ENCODE measurements at regions not wholly inside any gene's neighbourhood (a gene's known extent, or its start where the extent isn't known, plus 50 kb on each side); places are given as distances from the start of the nearest gene placed in this dataset.
"Not testable (repeated sequence)": the region's sequence is repeated elsewhere in the genome, so short reads cannot be mapped to it uniquely, and the experiment has no call there.

DNA sequence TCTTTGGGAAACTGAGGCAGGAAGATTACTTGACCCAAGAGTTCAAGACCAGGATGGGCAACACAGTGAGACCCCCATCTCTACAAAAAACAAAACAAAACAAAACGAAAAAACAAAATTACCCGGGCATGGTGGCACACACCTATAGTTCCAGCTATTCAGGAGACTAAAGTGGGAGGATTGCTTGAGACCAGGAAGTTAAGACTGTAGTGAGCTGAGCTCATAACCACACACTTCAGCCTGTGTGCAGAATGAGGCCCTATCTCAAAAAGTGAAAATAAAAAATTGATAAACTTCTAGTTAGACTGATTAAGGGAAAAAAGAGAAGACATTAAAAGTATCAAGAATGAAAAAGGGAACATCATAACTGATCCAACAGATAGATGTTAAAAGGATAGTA lies 154.0 kb downstream of the RHOU start:
- DNase-seq = no peak

DNA sequence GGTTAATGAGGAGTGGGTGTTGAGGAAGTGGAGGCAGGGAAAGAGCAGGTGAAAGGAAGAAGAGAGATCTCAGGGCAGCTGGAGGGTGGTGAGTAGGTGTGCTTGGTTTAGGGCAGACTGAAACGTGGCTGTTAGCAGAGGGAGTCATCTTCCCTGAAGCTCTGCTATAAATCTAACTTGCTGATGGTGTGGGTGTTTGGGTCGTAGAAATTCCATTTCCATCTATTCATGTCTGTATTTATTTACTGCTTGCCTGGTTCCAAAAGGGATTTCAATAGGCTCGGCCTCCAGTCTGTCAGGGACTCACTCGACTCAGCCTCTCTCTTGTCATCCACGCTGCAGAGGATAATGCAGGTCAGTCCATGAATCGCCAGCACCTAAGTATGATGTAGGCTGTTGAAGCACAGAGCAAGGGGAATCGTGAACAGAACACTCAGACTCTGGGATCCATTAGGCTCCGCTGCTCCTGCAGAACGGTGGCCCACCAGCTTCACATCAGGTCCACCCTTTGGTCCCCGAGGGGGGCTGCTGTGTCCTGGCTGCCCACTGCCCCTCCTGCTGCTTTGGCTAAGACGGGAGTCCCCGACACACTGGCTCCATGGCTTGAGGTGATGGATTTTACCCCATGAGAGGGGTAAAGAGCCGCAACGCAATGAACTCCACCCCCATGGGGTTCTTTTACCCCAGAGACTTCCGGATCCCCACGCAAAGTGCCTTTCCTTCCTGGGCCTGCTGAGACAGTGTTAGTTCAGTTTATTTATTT lies 156.2 kb downstream of the RHOU start:
- no peak for DNase-seq

- not testable (repeated sequence) for DNase-seq
Measured at GRCh38 chr1:228892200-228892599, 156.9 kb downstream of the RHOU start.

DNA sequence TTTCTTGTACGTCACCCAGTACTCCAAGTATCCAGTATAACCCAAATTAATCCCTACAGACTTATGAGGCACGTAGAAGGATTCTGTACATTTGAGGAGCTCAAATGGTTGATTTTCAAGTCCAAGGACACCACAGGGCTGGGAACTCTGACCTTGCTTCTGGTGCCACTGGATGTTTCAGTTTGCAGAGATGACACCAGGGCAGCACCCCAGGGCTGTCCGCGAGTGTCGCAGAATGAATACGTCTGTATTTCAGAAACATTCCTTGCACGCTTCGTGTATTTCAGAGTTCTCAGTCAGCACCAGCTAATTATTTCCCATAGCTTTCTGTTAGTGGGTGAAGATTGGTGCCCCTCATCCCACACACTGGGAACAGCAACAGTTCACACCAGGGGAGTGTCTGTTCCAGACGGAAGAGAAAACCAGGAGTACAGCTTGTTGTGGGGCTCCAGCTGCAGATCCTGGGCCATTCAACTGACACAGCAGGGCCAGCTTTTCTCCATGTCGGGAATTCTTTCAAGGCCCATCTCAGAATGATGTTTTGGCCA lies 159.2 kb downstream of the RHOU start:
- no peak for DNase-seq

DNA sequence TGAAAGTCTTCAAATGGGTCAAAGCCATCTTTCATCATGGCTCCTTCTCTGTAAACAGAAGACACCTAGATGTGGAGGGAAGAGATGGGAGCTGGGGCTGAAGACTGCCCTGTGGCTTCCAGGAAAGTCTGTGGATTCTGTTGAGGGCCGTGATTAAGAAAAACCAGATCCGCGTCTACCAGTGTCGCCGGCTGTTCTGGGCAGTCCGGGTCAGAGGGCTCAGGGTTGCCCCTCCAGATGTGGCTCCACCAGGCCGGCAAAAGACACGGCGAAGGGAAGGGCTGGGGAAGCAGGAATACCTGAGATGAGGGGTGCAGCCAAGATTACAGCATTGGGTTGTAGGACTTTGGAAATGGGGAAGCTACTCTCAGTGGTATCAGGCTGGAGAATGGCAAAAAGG lies 162.6 kb downstream of the RHOU start:
- no peak for DNase-seq

GRCh38 chr1:228898582-228898992 lies 163.3 kb downstream of the RHOU start:
- DNase-seq = no peak

DNA sequence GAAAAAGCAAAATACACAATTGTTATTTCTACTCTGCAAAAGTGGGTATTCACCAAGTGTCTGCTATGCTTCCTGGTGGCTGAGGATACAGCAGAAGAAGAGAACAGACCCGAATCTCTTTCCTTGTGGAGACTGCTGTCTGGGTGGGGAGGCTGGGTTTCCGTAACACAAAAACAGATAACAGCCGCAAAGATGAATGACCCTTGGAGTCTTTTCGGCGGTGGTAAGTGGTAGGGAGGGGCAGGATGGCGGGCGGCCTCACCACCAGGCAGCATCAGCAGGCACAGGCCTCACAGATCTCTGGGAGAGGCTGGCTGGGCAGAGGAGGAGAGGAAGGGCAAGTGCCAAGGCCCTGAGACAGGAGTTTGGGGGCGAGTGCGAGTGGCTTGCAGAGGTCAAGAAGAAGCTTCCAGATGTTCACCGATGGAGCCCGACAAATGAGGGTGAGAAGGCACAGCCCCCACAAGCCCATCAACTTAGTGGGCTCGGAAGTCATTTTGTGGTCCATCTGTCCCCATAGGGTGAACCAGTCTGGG lies 164.2 kb downstream of the RHOU start:
- no peak for DNase-seq

DNA sequence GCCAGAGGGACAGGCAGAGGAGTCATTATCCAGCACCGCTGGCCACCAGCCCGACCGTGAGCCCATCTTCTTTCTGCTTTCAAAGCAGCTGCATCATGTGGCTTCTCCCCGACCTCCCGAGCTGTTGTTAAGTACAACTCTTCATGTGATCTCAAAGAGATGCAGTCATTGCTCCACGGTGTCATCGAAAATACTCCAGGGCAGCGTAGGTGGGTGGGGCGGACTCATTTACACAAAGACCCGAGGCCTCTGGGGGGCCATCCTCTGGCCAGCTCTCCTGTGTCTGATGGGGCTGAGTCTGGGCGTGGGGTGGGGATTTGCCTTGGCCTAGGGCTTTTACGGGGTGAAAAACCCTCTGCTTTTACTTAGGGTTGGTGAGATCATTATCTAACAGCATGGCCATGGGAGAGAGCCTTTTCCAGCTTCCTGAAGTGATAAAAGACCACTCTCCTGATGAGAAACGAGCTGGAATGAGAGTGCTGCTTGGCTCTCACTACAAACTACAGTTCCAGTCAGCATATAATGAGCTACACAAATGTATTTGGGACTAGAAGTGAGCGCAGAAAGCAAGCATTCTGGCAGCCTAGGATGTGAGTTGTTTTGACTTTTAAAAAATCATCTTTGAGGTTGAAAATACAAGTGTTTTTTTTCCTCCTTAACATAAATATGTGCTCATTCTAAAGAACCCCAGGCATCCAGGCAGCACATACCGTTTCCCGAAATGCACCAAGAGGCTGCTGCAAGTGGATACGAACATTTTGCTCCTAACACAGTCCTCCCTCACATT lies 165.0 kb downstream of the RHOU start:
- DNase-seq = peak in 4 of 58 donors; percentile 16 to 63 (median 34)

DNA sequence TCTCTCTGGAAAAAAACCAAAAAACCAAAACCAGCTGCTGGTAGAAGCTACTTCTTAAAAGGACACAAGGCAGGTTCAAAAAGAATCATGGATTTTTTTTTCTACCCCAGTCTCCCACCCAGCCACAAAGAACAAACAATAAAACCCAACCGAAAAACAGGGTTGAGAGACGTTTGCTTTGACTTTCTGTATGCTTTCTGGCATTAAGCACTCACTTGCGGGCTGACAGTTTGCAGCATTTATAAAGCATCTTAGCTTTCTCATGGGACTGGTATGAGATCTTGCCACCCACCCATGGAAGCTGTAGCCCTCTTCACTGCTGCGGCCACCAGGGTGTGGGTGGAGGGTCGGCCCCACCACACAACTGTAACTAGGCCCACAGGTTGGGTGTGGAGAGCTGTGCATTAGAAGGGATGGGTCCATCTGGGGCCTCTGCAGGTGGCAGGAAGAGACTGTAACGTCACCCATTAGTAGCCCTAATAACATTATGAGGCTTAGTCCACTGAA lies 165.7 kb downstream of the RHOU start:
- DNase-seq = no peak

DNA sequence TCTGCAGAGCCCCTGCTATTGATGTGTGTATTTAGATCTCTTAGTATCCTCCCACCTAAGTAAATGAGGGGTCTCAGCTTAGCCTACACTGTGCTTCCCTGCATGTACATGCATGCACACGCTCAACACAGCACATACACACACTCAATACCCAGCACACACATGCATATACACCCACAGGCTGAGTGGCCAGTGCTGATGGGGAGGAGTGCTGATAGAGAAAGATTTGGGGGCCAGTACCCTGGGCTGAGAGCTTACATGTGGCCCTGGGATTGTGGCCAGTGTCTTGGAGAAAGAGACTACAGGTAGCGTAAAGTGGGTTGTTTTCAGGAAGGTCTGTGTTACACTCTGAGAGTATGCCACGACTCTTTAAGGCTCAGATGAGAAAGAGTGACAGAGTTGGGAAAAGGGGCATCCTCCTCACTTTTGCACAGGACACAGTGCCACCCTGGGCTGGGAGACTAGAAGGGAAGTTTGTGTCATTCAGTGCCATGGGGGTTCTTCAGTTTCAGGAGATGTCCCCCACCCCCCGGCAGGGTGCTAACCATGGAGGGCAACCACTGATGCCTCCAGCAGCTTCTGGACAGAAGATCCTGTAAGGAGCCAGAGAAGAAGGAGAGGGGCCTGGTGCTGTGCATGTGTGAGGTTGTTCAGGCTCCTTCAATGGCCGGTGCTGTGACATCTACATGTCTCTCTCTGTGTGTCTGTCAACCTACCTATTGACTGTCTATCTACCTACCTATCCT lies 166.8 kb downstream of the RHOU start:
- no peak for DNase-seq

DNA sequence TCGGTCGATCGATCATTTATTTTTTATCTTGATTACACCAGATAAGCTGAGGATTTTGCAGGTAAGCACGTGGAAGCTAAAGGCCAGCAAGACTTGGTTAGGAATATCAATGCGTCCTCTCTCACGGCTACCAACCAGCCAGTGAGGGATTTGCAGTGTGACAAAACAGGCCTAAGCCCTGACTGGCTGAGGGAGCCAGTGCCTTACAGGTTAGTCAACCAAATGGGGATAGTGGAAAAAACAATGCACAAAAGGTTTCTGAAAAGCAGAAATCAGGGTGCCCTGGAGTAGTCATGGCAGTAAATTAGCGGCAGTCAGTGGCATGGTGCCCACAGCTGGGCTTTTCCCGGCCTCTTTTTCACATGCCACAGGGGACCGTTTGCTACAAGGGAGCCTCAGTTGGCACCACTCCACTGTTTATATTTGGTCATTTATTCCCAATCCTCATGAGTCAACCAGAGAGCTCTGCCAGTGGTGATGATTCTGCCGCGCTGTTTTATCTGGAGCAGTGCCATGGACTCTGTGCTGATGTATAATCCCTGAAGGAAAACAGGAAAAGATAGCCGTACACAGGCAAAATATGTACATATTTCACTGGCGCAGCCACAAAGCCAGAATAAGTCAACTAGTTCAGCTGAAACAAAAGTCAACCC lies 167.6 kb downstream of the RHOU start:
- DNase-seq = peak in 46 of 58 donors; percentile 11 to 95 (median 55)

DNA sequence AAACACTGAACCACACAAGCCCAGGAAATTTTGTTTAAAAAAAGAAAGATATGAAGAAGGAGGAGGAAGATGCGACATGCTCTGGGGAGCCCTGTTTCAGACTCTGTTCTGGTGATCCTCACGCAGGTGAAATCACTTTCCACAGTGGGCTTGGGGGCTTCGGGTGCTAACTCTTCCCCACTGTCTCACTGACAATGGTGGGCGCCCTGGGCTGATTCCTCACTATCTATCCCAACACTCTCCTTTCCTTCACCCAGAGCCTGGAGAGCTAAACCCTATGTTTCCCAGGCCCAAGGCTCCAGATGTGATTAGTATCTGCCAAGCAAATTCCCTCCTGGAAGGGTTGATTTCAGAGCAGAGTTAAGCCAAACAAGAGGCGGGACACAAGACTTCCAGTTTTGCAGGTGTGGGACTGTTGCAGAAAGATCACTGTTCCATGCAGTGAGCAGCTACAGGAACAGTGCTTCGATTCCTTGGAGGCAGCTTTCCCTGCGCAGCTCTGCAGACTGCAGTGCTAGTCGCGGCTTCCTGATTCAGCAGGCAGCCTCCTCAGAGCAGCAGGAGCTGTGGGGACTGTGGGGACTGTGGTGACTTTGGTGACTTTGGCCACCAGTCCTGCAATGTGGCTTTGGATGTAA lies 168.3 kb downstream of the RHOU start:
- peak in 5 of 58 donors; percentile 11 to 34 (median 30) for DNase-seq

DNA sequence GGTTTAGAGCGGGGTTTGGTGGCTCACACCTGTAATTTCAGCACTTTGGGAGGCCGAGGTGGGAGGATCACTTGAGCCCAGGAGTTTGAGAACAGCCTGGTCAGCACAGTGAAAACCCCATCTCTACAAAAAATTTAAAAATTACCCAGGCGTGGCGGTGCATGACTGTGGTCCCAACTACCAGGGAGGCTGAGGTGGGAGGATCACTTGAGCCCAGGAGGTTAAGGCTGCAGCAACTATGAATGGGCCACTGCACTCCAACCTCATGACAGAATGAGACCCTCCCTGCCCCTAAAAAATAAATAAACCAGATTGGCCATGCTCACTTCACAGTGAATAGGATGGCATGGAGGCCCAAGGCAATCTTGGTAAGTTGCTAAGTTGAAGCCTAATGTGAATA lies 168.9 kb downstream of the RHOU start:
- no peak for DNase-seq

- DNase-seq = no peak
Measured at GRCh38 chr1:228905701-228906101, 170.4 kb downstream of the RHOU start.

- DNase-seq = no peak
Measured at GRCh38 chr1:228906223-228906860, 171.1 kb downstream of the RHOU start.

DNA sequence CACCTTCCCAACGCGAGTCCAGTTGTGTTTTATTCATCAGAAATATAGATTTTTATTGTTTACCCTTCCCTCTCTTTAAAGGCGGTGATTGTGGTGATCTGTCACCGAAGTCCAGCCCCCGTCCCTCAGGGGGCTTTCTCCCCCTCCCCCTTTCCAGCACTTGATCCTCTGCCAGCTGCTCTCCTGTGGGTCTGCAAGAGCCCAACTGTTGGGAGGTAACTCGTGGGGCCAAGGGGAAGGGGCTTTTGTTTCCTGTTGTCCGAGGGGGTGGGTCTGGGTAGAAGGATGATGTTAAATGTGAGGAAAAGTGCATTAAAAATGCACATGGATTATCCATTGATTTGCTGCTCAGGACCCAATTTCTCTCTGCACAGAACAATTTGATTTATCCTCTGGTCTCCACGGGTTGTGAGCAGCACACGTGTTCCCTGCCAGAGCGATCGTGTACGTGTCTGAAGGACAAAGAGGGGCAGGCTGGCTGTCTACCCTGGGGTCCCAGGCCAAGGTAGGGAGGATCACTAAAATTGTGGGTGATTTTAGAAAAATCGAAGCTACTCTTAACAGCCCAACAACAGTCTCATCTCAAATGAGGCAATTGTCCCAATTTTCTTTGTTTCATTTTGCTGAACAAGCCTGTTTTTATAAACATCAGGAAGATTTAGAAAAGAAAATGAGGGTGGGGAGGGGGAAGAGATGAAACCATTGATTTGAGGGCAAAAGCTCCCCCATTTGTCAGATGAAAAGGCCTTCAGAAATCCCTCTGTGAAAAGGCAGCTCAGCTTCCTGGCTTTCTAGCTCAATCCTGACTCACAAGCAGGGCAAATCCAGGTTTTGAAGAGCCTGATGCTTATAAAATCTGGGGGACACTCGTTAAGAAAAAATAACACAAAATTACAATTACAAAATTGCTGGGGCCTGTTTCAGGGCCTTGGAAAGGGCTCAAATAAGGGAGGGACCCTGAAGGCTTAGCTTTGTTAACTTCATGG lies 176.2 kb downstream of the RHOU start:
- DNase-seq = no peak

DNA sequence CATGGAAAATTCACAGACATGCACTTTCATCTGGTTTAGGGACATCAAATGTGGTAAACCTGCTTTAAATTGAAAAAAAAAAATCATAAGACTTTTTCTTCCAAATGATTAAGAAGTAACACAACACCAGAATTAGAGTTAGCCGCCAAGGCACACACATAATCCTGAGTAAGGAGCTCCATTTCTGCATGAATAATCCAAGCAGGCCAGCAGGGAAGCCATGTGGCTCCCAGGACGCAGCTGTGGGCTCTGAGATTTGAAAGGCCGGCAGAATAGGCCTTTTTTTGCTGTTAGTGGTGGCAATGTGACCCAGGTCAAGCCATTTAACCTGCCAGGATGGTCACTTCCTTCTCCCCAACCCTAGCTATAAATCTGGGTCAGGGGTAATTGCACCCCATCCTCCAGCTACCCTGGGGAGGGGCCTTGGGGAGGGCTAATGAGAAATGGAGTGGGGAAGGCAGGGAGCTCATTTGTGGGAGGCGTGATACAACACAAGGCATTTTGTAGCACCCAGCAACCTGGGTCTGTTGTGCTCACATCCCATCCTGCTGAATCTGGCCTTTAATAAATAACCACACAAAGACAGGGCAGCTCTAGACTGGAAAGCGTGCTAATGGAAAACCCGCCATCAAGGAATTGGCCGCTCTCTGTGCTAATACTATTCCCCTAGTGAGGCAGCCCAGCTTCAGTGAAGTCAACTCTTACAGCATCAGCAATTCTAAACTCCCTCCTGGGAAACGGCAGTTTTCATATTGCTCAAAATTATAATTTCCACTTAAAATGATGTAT lies 178.5 kb downstream of the RHOU start:
- peak in 4 of 58 donors; percentile 15 to 37 (median 31) for DNase-seq

Data from anterior cingulate cortex (tissue), 58 donors.